ENCODE measurements at regions not wholly inside any gene's neighbourhood (a gene's known extent, or its start where the extent isn't known, plus 50 kb on each side); places are given as distances from the start of the nearest gene placed in this dataset.

- TF ChIP-seq, protein P1, sequence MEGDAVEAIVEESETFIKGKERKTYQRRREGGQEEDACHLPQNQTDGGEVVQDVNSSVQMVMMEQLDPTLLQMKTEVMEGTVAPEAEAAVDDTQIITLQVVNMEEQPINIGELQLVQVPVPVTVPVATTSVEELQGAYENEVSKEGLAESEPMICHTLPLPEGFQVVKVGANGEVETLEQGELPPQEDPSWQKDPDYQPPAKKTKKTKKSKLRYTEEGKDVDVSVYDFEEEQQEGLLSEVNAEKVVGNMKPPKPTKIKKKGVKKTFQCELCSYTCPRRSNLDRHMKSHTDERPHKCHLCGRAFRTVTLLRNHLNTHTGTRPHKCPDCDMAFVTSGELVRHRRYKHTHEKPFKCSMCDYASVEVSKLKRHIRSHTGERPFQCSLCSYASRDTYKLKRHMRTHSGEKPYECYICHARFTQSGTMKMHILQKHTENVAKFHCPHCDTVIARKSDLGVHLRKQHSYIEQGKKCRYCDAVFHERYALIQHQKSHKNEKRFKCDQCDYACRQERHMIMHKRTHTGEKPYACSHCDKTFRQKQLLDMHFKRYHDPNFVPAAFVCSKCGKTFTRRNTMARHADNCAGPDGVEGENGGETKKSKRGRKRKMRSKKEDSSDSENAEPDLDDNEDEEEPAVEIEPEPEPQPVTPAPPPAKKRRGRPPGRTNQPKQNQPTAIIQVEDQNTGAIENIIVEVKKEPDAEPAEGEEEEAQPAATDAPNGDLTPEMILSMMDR (IDR thresholded peaks at IDR 0.05): no peak
- no peak for TF ChIP-seq EZH2 (IDR thresholded peaks at IDR 0.05; ENCODE audit: borderline replicate concordance, insufficient read depth, low read depth, low read length, poor library complexity, severe bottlenecking)
These were observed 1534.0 kb upstream of the SPRY2 start for GRCh38 chr13:81874681-81875661.
